GM12878 (cell line): ENCODE measurements at regions not wholly inside any gene's neighbourhood (a gene's known extent, or its start where the extent isn't known, plus 50 kb on each side); places are given as distances from the start of the nearest gene placed in this dataset.

Source experiments
- ATAC-seq: fragments of 200-7000 bp; cut with Tn5 transposase; 3 replicates; pipeline ENCODE4 v1.9.1; 2020; ENCODE audit warnings: mild to moderate bottlenecking, moderate library complexity
- BruUV-seq: library from RNA; stranded (reverse); fragments of 400-500 nt; replicated peaks from 2 replicates; lab custom pipeline; 2021; lab: Mats Ljungman, UMichigan
- CTCF ChIA-PET: fragments of 300-600 bp; sonication (Branson Sonifier 250); formaldehyde crosslinking; extraction: SDS; loops from one replicate; lab custom pipeline; 2021; ENCODE audit warnings: inconsistent platforms; lab: Yijun Ruan, JAX
- POLR2A ChIA-PET: fragments of 350-600 bp; formaldehyde crosslinking; extraction: SDS; loops from one replicate; lab custom pipeline; 2021; ENCODE audit warnings: inconsistent platforms; lab: Charles Lee
- RAD21 ChIA-PET: fragments of 300-600 bp; sonication (Branson Sonifier 250); formaldehyde crosslinking; loops from one replicate; lab custom pipeline; 2023; ENCODE audit warnings: antibody characterized with exemption; ENCODE audit not compliant: unreplicated experiment; lab: Charles Lee
- SMC1A ChIA-PET: fragments of 300-600 bp; sonication (Branson Sonifier 250); formaldehyde crosslinking; loops from one replicate; lab custom pipeline; 2023; ENCODE audit not compliant: unreplicated experiment, uncharacterized antibody; lab: Charles Lee
- DNase-seq: peaks from one replicate; pipeline ENCODE4 v3.0.0-alpha.2; 2011; ENCODE audit warnings: low read depth, low spot score
- FAIRE-seq: peaks from 3 replicates; lab custom pipeline; 2011; peaks lifted over from hg19 to GRCh38; lab: Jason Lieb, UNC
- H2AFZ ChIP-seq: 2 replicates; pipeline ENCODE4 v1.6.0; 2011; ENCODE audit warnings: low read depth, low read length, control low read depth; ENCODE audit not compliant: control insufficient read depth
- H3K27ac ChIP-seq: 2 replicates; pipeline ENCODE4 v1.5.1; 2011; ENCODE audit warnings: control low read depth; ENCODE audit not compliant: control insufficient read depth, insufficient read depth
- H3K27me3 ChIP-seq, 2 experiments: replicated peaks in 1 of 2; 2 replicates each; pipeline versions ENCODE4 v1.6.0 to v1.6.1; 2011; ENCODE audit warnings: low read length in 1 of 2; ENCODE audit not compliant: control insufficient read depth in 2 of 2, insufficient read depth in 2 of 2
- H3K36me3 ChIP-seq, 2 experiments: 2 replicates each; pipeline ENCODE4 v1.5.1; 2011; ENCODE audit warnings: low read length in 1 of 2; ENCODE audit not compliant: control insufficient read depth in 2 of 2, insufficient read depth in 2 of 2
- H3K4me1 ChIP-seq: 2 replicates; pipeline ENCODE4 v1.6.1; 2011; ENCODE audit warnings: mild to moderate bottlenecking, low read length, moderate library complexity, mixed read lengths; ENCODE audit not compliant: control insufficient read depth, insufficient read depth
- H3K4me2 ChIP-seq: 2 replicates; pipeline ENCODE4 v1.6.0; 2011; ENCODE audit warnings: control low read depth; ENCODE audit not compliant: control insufficient read depth, insufficient read depth
- H3K4me3 ChIP-seq: fragments of 200-600 bp; sonication (generic); 2 replicates; pipeline ENCODE4 v1.5.1; 2016
- H3K79me2 ChIP-seq: 2 replicates; pipeline ENCODE4 v1.6.0; 2011; ENCODE audit warnings: low read length; ENCODE audit not compliant: control insufficient read depth, insufficient read depth
- H3K9ac ChIP-seq: 2 replicates; pipeline ENCODE4 v1.8.0; 2011; ENCODE audit warnings: low read length, control low read depth, mixed read lengths; ENCODE audit not compliant: control insufficient read depth, insufficient read depth
- H3K9me3 ChIP-seq: replicated peaks from 3 replicates; pipeline ENCODE4 v1.5.1; 2011; ENCODE audit warnings: mild to moderate bottlenecking, low read length; ENCODE audit not compliant: control insufficient read depth, insufficient read depth
- H4K20me1 ChIP-seq: 2 replicates; pipeline ENCODE4 v1.6.0; 2011; ENCODE audit not compliant: control insufficient read depth, insufficient read depth
- BMI1 ChIP-seq: fragments of 450-650 bp; IDR thresholded peaks from 2 replicates; pipeline ENCODE4 v1.6.1; 2016; ENCODE audit warnings: mild to moderate bottlenecking, moderate library complexity, borderline replicate concordance
- FOS ChIP-seq: IDR thresholded peaks from 3 replicates; pipeline ENCODE4 v1.6.1; 2011; ENCODE audit warnings: borderline replicate concordance; ENCODE audit not compliant: insufficient read length; ENCODE audit errors: extremely low read depth
- FOXK2 ChIP-seq: fragments of 450-650 bp; IDR thresholded peaks from 2 replicates; pipeline ENCODE4 v1.6.1; 2017; ENCODE audit warnings: mild to moderate bottlenecking, moderate library complexity
- GATAD2B ChIP-seq: fragments of 450-650 bp; conservative IDR thresholded peaks from 2 replicates; pipeline ENCODE4 v1.6.1; 2017; ENCODE audit warnings: low read depth, mild to moderate bottlenecking, moderate library complexity
- NFXL1 ChIP-seq: fragments of 450-650 bp; IDR thresholded peaks from 2 replicates; pipeline ENCODE4 v1.6.1; 2017; ENCODE audit warnings: antibody characterized with exemption, mild to moderate bottlenecking, borderline replicate concordance
- NFYA ChIP-seq: IDR thresholded peaks from 2 replicates; pipeline ENCODE4 v1.6.1; 2011; ENCODE audit warnings: low read depth, mild to moderate bottlenecking, low read length, improper control_type of control experiment, borderline replicate concordance
- POU2F2 ChIP-seq: IDR thresholded peaks from 3 replicates; pipeline ENCODE4 v1.6.1; 2011; ENCODE audit warnings: low read depth, mild to moderate bottlenecking, low read length, borderline replicate concordance
- SMAD5 ChIP-seq: IDR thresholded peaks from 2 replicates; pipeline ENCODE4 v1.6.1; 2016; ENCODE audit warnings: antibody characterized with exemption, low read depth
- YY1 ChIP-seq: IDR thresholded peaks from 2 replicates; pipeline ENCODE4 v1.6.1; 2011; ENCODE audit warnings: low read depth, mild to moderate bottlenecking, low read length
- ZNF24 ChIP-seq: fragments of 450-650 bp; IDR thresholded peaks from 2 replicates; pipeline ENCODE4 v1.6.1; 2017; ENCODE audit warnings: antibody characterized with exemption, mild to moderate bottlenecking
- WGBS: methylation state at CpG from one replicate; pipeline ENCODE4 v1.1.6; 2016; ENCODE audit warnings: low lambda C conversion rate; ENCODE audit not compliant: insufficient replicate concordance, insufficient coverage; ENCODE audit errors: missing lambda C conversion rate; 5-methylcytosine and 5-hydroxymethylcytosine counted together
- in situ Hi-C: fragments of 300-500 bp; cut with MboI; formaldehyde crosslinking; loops from 9 replicates; pipeline ENCODE4 v1.14.3; 2018; ENCODE audit warnings: mixed read lengths
- intact Hi-C: fragments of 100-400 bp; cut with micrococcal nuclease; formaldehyde crosslinking; loops from one replicate; pipeline ENCODE4 v1.14.2; 2022; ENCODE audit not compliant: unreplicated experiment
- TF ChIP-seq, protein P1 (sequence below): IDR thresholded peaks from 2 replicates; pipeline ENCODE4 v1.6.1; 2011; ENCODE audit warnings: borderline replicate concordance, low read depth, mild to moderate bottlenecking, moderate library complexity, mixed read lengths, low read length; ENCODE audit not compliant: insufficient read depth; ENCODE audit errors: extremely low read length
- TF ChIP-seq, protein P2 (sequence below), 3 experiments: IDR thresholded peaks in 2 of 3; conservative IDR thresholded peaks in 1 of 3; 2 replicates each; pipeline ENCODE4 v1.5.1; 2011; ENCODE audit warnings: low read depth in 3 of 3, low read length in 3 of 3, mild to moderate bottlenecking in 3 of 3, control low read depth in 2 of 3, moderate library complexity in 2 of 3, inconsistent platforms in 1 of 3, mixed read lengths in 1 of 3; ENCODE audit not compliant: control insufficient read depth in 2 of 3, insufficient read depth in 1 of 3; ENCODE audit errors: extremely low read depth in 1 of 3

DNA sequence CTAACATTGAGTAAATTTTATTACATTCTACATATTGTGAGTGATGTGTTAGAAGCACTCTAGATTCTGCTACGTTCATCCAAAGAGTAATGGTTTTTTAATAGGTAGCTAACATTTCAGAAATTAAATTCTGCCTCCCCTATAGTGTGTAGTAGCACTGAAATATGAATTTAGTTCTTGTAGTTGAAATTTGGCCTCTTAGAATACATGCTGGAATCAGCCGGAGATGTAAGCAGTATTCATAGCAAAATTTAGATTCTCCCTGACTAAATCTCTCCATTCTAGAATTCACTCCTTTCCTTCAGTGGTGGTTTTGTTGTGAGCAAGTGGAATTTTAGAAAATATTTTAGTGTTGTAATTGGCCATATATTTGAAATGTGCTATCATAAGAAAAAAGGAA is 799.9 kb upstream of the CDH10 start:
- peak; percentile 52 for FAIRE-seq
- no peaks in the 10 kb centered on the region for H4K20me1 ChIP-seq
- ATAC-seq = no peak
- H3K9ac ChIP-seq = no peak overlapping the region
- ChIA-PET POLR2A (no interaction called here), RAD21 (no interaction called here), CTCF (no interaction called here), SMC1A (interaction anchor here (0.9 to 1.2 kb wide), 2 partner anchors 10 to 15 kb away, joined by 3 read pairs; no protein-coding TSS in a partner anchor)
- H3K4me1 ChIP-seq = no peaks in the 10 kb centered on the region
- WGBS = 2% methylated on average over 2 of the region's 2 CpGs
- in situ Hi-C loops (no loop called here), intact Hi-C loops (no loop called here)
- H3K27me3 ChIP-seq = no peaks in the 10 kb centered on the region
- H3K9me3 ChIP-seq = no peaks in the 10 kb centered on the region
- no peak overlapping the region for H3K27ac ChIP-seq
- DNase-seq = no peak
- BruUV-seq = no TSS peak
- H2AFZ ChIP-seq = no peak overlapping the region
- H3K4me3 ChIP-seq = no peak overlapping the region
- no peak for TF ChIP-seq SMAD5
- no peak for TF ChIP-seq ZNF24
- TF ChIP-seq BMI1 = no peak
- no peak for TF ChIP-seq GATAD2B
- no peak for TF ChIP-seq POU2F2
- TF ChIP-seq FOS = no peak
- TF ChIP-seq NFYA = no peak
- no peak for TF ChIP-seq FOXK2
- TF ChIP-seq, protein P1, sequence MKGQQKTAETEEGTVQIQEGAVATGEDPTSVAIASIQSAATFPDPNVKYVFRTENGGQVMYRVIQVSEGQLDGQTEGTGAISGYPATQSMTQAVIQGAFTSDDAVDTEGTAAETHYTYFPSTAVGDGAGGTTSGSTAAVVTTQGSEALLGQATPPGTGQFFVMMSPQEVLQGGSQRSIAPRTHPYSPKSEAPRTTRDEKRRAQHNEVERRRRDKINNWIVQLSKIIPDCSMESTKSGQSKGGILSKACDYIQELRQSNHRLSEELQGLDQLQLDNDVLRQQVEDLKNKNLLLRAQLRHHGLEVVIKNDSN = no peak
- no peak for TF ChIP-seq YY1
- TF ChIP-seq NFXL1 = no peak
- TF ChIP-seq, protein P2, sequence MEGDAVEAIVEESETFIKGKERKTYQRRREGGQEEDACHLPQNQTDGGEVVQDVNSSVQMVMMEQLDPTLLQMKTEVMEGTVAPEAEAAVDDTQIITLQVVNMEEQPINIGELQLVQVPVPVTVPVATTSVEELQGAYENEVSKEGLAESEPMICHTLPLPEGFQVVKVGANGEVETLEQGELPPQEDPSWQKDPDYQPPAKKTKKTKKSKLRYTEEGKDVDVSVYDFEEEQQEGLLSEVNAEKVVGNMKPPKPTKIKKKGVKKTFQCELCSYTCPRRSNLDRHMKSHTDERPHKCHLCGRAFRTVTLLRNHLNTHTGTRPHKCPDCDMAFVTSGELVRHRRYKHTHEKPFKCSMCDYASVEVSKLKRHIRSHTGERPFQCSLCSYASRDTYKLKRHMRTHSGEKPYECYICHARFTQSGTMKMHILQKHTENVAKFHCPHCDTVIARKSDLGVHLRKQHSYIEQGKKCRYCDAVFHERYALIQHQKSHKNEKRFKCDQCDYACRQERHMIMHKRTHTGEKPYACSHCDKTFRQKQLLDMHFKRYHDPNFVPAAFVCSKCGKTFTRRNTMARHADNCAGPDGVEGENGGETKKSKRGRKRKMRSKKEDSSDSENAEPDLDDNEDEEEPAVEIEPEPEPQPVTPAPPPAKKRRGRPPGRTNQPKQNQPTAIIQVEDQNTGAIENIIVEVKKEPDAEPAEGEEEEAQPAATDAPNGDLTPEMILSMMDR (IDR thresholded peaks at IDR 0.05 in 2 of 3, conservative IDR thresholded peaks at IDR 0.05 in 1 of 3; ENCODE audit: control insufficient read depth in 2 of 3, extremely low read depth in 1 of 3, insufficient read depth in 1 of 3, low read depth in 3 of 3, low read length in 3 of 3) = no peak
- H3K4me2 ChIP-seq = no peak overlapping the region
- no peaks in the 10 kb centered on the region for H3K79me2 ChIP-seq
- no peaks in the 10 kb centered on the region for H3K36me3 ChIP-seq
